Bronchial epithelial cell (primary cell): ENCODE measurements at regions not wholly inside any gene's neighbourhood (a gene's known extent, or its start where the extent isn't known, plus 50 kb on each side); places are given as distances from the start of the nearest gene placed in this dataset.
A peak's percentile ranks its signal among the peaks of the same experiment; 100 is the strongest.

Experiments
- DNase-seq: peaks from one replicate; pipeline ENCODE4 v3.0.0-alpha.2; 2010; ENCODE audit warnings: low read depth
- FAIRE-seq: peaks from 2 replicates; lab custom pipeline; 2011; peaks lifted over from hg19 to GRCh38; lab: Jason Lieb, UNC
- H3K27me3 ChIP-seq: 2 replicates; pipeline ENCODE4 v1.5.1; 2011; ENCODE audit warnings: low read length; ENCODE audit not compliant: control insufficient read depth, insufficient read depth
- H3K36me3 ChIP-seq: 2 replicates; pipeline ENCODE4 v1.5.1; 2011; ENCODE audit warnings: low read length; ENCODE audit not compliant: control insufficient read depth, insufficient read depth
- H3K4me3 ChIP-seq: 2 replicates; pipeline ENCODE4 v1.5.1; 2011; ENCODE audit warnings: mild to moderate bottlenecking, low read depth, low read length, control low read depth
- TF ChIP-seq, protein P1 (sequence below): IDR thresholded peaks from 2 replicates; pipeline ENCODE4 v1.5.1; 2011; ENCODE audit warnings: mild to moderate bottlenecking, moderate library complexity, low read length, control low read depth, inconsistent platforms; ENCODE audit not compliant: insufficient read depth, severe bottlenecking

DNA sequence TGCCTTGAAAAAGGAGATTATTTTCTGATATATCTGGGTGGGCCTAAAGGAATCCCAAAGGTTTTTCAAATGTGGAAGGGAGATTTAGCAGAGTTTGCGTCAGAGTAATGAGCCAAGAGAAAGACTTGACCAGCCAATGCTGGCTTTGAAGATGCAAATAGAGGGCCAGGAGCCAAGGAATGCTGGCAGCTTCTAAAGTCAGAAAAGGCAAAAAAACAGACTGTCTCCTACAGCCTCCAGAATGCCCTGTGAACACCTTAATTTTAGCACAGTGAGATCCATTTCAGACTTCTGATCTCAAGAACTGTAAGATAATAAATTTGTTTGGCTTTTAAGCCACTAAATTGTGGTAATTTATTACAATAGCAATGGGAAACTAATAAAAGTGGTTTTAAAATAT lies 122.6 kb upstream of the FREM1 start:
- DNase-seq: no peak
- TF ChIP-seq, protein P1, sequence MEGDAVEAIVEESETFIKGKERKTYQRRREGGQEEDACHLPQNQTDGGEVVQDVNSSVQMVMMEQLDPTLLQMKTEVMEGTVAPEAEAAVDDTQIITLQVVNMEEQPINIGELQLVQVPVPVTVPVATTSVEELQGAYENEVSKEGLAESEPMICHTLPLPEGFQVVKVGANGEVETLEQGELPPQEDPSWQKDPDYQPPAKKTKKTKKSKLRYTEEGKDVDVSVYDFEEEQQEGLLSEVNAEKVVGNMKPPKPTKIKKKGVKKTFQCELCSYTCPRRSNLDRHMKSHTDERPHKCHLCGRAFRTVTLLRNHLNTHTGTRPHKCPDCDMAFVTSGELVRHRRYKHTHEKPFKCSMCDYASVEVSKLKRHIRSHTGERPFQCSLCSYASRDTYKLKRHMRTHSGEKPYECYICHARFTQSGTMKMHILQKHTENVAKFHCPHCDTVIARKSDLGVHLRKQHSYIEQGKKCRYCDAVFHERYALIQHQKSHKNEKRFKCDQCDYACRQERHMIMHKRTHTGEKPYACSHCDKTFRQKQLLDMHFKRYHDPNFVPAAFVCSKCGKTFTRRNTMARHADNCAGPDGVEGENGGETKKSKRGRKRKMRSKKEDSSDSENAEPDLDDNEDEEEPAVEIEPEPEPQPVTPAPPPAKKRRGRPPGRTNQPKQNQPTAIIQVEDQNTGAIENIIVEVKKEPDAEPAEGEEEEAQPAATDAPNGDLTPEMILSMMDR: no peak
- Histone ChIP-seq H3K36me3 (no peaks in the 10 kb centered on the region), H3K4me3 (no peak overlapping the region), H3K27me3 (no peaks in the 10 kb centered on the region)
- no peak for FAIRE-seq

DNA sequence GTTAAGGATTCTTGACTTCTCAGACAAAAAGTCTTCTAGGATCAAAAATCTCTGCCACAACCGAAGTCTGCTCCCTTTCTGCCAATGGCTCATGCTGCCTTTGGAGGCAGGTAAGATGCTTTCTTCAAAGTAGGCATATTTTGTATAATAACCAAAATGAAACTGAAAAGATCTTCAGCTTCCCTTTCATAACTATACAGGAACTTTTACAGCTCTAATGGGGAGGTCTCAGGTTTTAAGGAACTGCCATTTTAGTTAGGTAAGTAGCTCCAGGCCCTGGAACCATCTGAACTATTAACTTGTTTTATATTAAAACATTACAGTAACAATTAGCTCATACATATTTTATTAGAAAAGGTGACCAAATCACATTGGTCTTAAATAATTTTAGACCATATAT lies 110.9 kb upstream of the FREM1 start:
- no peak overlapping the region for H3K4me3 ChIP-seq
- no peaks in the 10 kb centered on the region for H3K36me3 ChIP-seq
- TF ChIP-seq, protein P1: no peak
- FAIRE-seq (no peak), DNase-seq (no peak)
- no peaks in the 10 kb centered on the region for H3K27me3 ChIP-seq

DNA sequence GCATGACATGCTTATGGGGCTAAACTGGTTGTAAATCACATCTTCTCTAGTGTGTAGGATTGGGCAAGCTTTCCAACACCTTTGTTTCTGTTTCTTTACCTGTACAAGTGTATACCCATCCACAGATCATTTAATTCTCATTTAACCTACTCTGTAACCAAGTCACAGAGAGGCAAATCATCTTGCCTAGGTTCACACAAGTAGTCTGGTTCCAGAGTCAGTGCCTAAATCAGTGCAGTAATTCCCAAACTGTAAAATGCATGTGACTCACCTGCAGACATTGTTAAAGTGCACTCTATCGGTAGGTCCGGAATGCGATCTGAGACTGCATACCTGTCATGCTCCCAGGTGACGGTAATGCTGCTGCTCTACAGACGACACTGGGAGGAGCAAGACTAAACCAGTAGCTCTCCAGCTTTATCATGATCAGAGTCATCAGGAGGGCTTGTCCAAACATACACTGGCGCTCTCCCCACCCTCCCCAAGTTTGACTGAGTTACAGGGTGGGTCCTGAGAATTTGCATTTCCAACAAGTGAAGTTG lies 107.9 kb upstream of the FREM1 start:
- peak; percentile 37 for DNase-seq
- TF ChIP-seq, protein P1: no peak
- Histone ChIP-seq H3K36me3 (no peaks in the 10 kb centered on the region), H3K27me3 (no peaks in the 10 kb centered on the region), H3K4me3 (no peak overlapping the region)
- FAIRE-seq: peak; percentile 72

DNA sequence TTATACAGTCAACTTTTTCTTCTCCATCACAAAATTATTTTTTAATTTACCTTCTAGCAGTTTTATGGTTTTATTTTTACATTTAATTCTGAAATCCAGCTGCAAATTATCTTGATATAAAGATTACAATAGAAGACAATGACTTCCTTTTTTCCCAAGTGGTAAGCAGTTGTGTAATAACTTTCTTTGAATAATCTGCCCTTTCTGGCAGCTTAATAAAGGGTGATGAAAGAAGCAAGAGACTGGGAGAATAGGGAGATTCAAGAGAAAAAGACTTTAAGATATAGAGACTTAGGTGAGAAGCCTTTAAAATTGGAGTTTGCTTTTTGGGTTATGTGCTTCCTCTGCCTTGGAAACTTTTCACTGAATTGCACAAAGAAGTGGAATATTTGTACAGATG lies 100.4 kb upstream of the FREM1 start:
- TF ChIP-seq, protein P1: no peak
- no peak for DNase-seq
- Histone ChIP-seq H3K27me3 (no peaks in the 10 kb centered on the region), H3K4me3 (no peak overlapping the region), H3K36me3 (no peaks in the 10 kb centered on the region)
- FAIRE-seq: no peak

DNA sequence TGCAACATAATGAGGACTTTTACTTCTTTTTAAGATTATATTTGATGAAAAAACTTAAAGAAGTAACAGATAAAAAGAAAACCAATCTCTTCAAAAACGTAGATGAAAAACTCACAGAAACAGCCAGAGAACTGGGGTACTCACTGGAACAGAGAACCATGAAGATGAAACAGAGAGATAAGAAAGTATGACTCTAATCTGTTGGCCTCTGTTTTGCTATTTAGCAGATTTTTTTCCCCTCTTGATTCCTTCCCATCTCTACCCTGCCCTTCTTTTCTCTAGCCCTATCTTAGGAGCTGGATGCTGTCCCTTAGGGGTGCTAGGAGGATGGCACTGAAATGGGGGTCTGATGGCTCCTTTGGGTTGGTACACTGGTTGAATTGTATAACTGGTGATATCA lies 97.5 kb upstream of the FREM1 start:
- DNase-seq (no peak), FAIRE-seq (no peak)
- TF ChIP-seq, protein P1: no peak
- H3K36me3 ChIP-seq: no peaks in the 10 kb centered on the region
- no peaks in the 10 kb centered on the region for H3K27me3 ChIP-seq
- no peak overlapping the region for H3K4me3 ChIP-seq

DNA sequence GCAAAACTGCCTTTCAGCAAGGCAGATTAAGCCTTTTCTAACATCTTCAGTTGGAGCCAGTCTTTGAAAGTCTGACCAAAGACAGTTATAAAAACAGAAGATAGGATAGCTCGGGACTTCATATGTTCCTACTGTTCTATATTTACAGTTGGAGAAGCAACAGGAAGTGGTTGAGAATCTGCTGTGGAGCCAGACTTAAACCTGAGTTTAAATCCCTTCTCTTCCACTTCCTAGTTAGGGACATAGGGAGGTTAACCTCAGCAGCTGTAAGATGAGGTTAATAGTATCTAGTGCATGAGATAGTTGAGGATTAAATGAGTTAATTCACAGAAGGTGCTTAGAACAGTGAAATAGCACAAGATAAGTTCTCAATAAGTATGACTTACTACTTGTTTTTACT lies 84.5 kb upstream of the FREM1 start:
- TF ChIP-seq, protein P1: no peak
- Histone ChIP-seq H3K27me3 (no peaks in the 10 kb centered on the region), H3K4me3 (no peak overlapping the region), H3K36me3 (no peaks in the 10 kb centered on the region)
- FAIRE-seq (no peak), DNase-seq (no peak)
